ENCODE measurements at regions not wholly inside any gene's neighbourhood (a gene's known extent, or its start where the extent isn't known, plus 50 kb on each side); places are given as distances from the start of the nearest gene placed in this dataset.
"Not testable (repeated sequence)": the region's sequence is repeated elsewhere in the genome, so short reads cannot be mapped to it uniquely, and the experiment has no call there.

- H3K4me3 ChIP-seq (ENCODE audit: low read length) = no peak overlapping the region
- no peak for TF ChIP-seq ZNF274 (IDR thresholded peaks at IDR 0.05; ENCODE audit: low read depth, low read length)
Observed at GRCh38 chr12:91636721-91637120, 454.1 kb upstream of the DCN start.

- H3K4me3 ChIP-seq (ENCODE audit: low read length) = not testable (repeated sequence)
Observed at GRCh38 chr12:91634386-91634713, 451.7 kb upstream of the DCN start.

GRCh38 chr12:91633734-91634357 is 451.2 kb upstream of the DCN start:
- no peak overlapping the region for H3K4me3 ChIP-seq (ENCODE audit: low read length)
- TF ChIP-seq ZNF274 (IDR thresholded peaks at IDR 0.05; ENCODE audit: low read depth, low read length) = no peak

GRCh38 chr12:91633206-91633605 is 450.6 kb upstream of the DCN start:
- no peak for TF ChIP-seq ZNF274 (IDR thresholded peaks at IDR 0.05; ENCODE audit: low read depth, low read length)
- H3K4me3 ChIP-seq (ENCODE audit: low read length) = no peak overlapping the region

GRCh38 chr12:91632042-91632786 is 449.6 kb upstream of the DCN start:
- no peak for TF ChIP-seq ZNF274 (IDR thresholded peaks at IDR 0.05; ENCODE audit: low read depth, low read length)
- H3K4me3 ChIP-seq (ENCODE audit: low read length) = no peak overlapping the region

- TF ChIP-seq ZNF274 (IDR thresholded peaks at IDR 0.05; ENCODE audit: low read depth, low read length) = no peak
- H3K4me3 ChIP-seq (ENCODE audit: low read length) = no peak overlapping the region
Observed at GRCh38 chr12:91630596-91631293, 448.1 kb upstream of the DCN start.

GRCh38 chr12:91630083-91630482 is 447.5 kb upstream of the DCN start:
- no peak overlapping the region for H3K4me3 ChIP-seq (ENCODE audit: low read length)
- no peak for TF ChIP-seq ZNF274 (IDR thresholded peaks at IDR 0.05; ENCODE audit: low read depth, low read length)

GRCh38 chr12:91629440-91629839 is 446.8 kb upstream of the DCN start:
- TF ChIP-seq ZNF274 (IDR thresholded peaks at IDR 0.05; ENCODE audit: low read depth, low read length) = no peak
- H3K4me3 ChIP-seq (ENCODE audit: low read length) = no peak overlapping the region

- no peak for TF ChIP-seq ZNF274 (IDR thresholded peaks at IDR 0.05; ENCODE audit: low read depth, low read length)
- H3K4me3 ChIP-seq (ENCODE audit: low read length) = no peak overlapping the region
Observed at GRCh38 chr12:91628656-91629055, 446.0 kb upstream of the DCN start.

GRCh38 chr12:91627225-91627624 is 444.6 kb upstream of the DCN start:
- no peak overlapping the region for H3K4me3 ChIP-seq (ENCODE audit: low read length)

GRCh38 chr12:91622981-91623380 is 440.4 kb upstream of the DCN start:
- no peak overlapping the region for H3K4me3 ChIP-seq (ENCODE audit: low read length)
- TF ChIP-seq ZNF274 (IDR thresholded peaks at IDR 0.05; ENCODE audit: low read depth, low read length) = no peak

More at GRCh38 chr12:91627225-91627624, 444.6 kb upstream of the DCN start:
- TF ChIP-seq ZNF274 (IDR thresholded peaks at IDR 0.05; ENCODE audit: low read depth, low read length) = no peak

- TF ChIP-seq ZNF274 (IDR thresholded peaks at IDR 0.05; ENCODE audit: low read depth, low read length) = no peak
Observed at GRCh38 chr12:91622037-91622436, 439.4 kb upstream of the DCN start.

GRCh38 chr12:91620992-91621391 is 438.4 kb upstream of the DCN start:
- H3K4me3 ChIP-seq (ENCODE audit: low read length) = no peak overlapping the region
- no peak for TF ChIP-seq ZNF274 (IDR thresholded peaks at IDR 0.05; ENCODE audit: low read depth, low read length)

More at GRCh38 chr12:91622037-91622436, 439.4 kb upstream of the DCN start:
- H3K4me3 ChIP-seq (ENCODE audit: low read length) = no peak overlapping the region

- H3K4me3 ChIP-seq (ENCODE audit: low read length) = no peak overlapping the region
- TF ChIP-seq ZNF274 (IDR thresholded peaks at IDR 0.05; ENCODE audit: low read depth, low read length) = no peak
Observed at GRCh38 chr12:91620422-91620821, 437.8 kb upstream of the DCN start.

GRCh38 chr12:91618281-91618680 is 435.7 kb upstream of the DCN start:
- TF ChIP-seq ZNF274 (IDR thresholded peaks at IDR 0.05; ENCODE audit: low read depth, low read length) = no peak
- H3K4me3 ChIP-seq (ENCODE audit: low read length) = no peak overlapping the region
